ENCODE measurements at regions not wholly inside any gene's neighbourhood (a gene's known extent, or its start where the extent isn't known, plus 50 kb on each side); places are given as distances from the start of the nearest gene placed in this dataset.

DNA sequence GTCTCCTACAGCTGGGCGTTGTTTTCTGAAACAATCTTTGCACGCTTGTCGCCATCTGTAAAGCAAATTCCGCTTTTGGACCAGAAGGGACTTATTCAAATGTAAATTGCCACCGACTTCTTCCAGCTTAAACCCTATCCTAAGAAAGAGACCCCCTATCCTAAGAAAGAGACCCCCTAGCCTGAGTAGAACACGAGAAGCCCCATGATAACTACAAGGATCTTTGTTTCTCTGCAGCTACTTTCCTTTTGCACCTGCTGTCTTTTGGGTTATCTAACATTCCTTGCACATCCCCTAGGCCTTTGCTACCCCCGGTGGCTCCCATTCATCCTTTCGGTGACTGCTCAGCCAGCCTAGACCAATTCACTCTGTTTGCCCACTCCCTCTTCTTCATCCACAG, 536.0 kb upstream of the PRKX start:
- DNase-seq (ENCODE audit: low spot score), result no peak
- Histone ChIP-seq H3K4me1 (replicated peaks) (no peaks in the 10 kb centered on the region), H3K9me3 (no peaks in the 10 kb centered on the region), H3K36me3 (no peaks in the 10 kb centered on the region), H3K4me3 (no peak overlapping the region), H3K27me3 (replicated peaks; ENCODE audit: insufficient read depth) (no peaks in the 10 kb centered on the region), H3K27ac (no peak overlapping the region)
- intact Hi-C loops (cut with DNase I), result no loop called here
- TF ChIP-seq POLR2A (IDR thresholded peaks at IDR 0.05) (no peak), CTCF (IDR thresholded peaks at IDR 0.05) (no peak), POLR2AphosphoS5 (IDR thresholded peaks at IDR 0.05) (no peak)
- WGBS, result 58% methylated on average over 8 of the region's 8 CpGs

GRCh38 chrX:4243759-4244158, 530.3 kb upstream of the PRKX start:
- no peaks in the 10 kb centered on the region for H3K4me1 ChIP-seq (replicated peaks)
- no peak for DNase-seq (ENCODE audit: low spot score)
- no peaks in the 10 kb centered on the region for H3K9me3 ChIP-seq
- intact Hi-C loops (cut with DNase I), result no loop called here
- no peak for TF ChIP-seq CTCF (IDR thresholded peaks at IDR 0.05)
- TF ChIP-seq POLR2A (IDR thresholded peaks at IDR 0.05), result no peak
- TF ChIP-seq POLR2AphosphoS5 (IDR thresholded peaks at IDR 0.05), result no peak
- H3K4me3 ChIP-seq, result no peak overlapping the region
- H3K27ac ChIP-seq, result no peak overlapping the region
- 7% methylated on average over 2 of the region's 2 CpGs for WGBS
- no peaks in the 10 kb centered on the region for H3K36me3 ChIP-seq
- H3K27me3 ChIP-seq (replicated peaks; ENCODE audit: insufficient read depth), result no peaks in the 10 kb centered on the region

DNA sequence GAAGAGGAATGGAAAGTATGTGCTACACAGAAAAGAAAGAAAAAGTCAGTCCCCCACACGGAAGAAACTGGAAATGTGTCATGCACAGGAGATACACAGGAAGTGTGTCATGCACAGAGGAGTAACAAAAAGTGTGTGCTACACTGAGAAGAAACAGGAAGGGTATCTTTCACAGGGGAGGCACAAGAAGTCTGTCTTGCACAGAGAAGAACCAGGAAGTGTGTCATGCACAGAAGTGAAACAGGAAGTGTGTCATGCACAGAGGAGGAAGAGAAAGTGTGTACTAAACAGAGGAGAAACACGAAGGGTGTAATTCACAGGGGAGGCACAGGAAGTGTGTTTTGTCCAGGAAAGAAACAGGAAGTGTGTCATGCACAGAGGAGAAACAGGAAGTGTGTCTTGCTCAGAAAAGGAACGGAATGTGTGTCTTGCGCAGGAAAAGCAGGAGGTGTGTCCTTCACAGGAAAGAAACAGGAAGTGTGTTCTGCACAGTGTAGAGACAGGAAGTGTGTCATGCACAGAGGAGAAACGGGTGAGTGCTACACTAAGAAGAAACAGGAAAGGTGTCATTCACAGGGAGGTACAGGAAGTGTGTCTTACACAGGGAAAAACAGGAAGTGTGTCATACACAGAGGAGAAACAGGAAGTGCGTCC, 527.2 kb upstream of the PRKX start:
- H3K4me3 ChIP-seq, result no peak overlapping the region

GRCh38 chrX:4239650-4240540, 526.4 kb upstream of the PRKX start:
- H3K4me3 ChIP-seq, result no peak overlapping the region
- no peak overlapping the region for H3K27ac ChIP-seq
- H3K27me3 ChIP-seq (replicated peaks; ENCODE audit: insufficient read depth), result no peaks in the 10 kb centered on the region
- TF ChIP-seq POLR2AphosphoS5 (IDR thresholded peaks at IDR 0.05), result no peak
- TF ChIP-seq POLR2A (IDR thresholded peaks at IDR 0.05), result no peak
- no peak for TF ChIP-seq CTCF (IDR thresholded peaks at IDR 0.05)
- no peaks in the 10 kb centered on the region for H3K9me3 ChIP-seq
- WGBS, result 69% methylated on average over 5 of the region's 5 CpGs
- DNase-seq (ENCODE audit: low spot score), result no peak
- H3K4me1 ChIP-seq (replicated peaks), result no peaks in the 10 kb centered on the region
- no peaks in the 10 kb centered on the region for H3K36me3 ChIP-seq
- intact Hi-C loops (cut with DNase I), result no loop called here

More for the DNA sequence above, 527.2 kb upstream of the PRKX start:
- WGBS, result 84% methylated on average over 6 of the region's 6 CpGs
- TF ChIP-seq CTCF (IDR thresholded peaks at IDR 0.05) (no peak), POLR2AphosphoS5 (IDR thresholded peaks at IDR 0.05) (no peak), POLR2A (IDR thresholded peaks at IDR 0.05) (no peak)
- no peaks in the 10 kb centered on the region for H3K27me3 ChIP-seq (replicated peaks; ENCODE audit: insufficient read depth)
- H3K9me3 ChIP-seq, result no peaks in the 10 kb centered on the region
- intact Hi-C loops (cut with DNase I), result no loop called here
- no peaks in the 10 kb centered on the region for H3K36me3 ChIP-seq
- H3K4me1 ChIP-seq (replicated peaks), result no peaks in the 10 kb centered on the region
- DNase-seq (ENCODE audit: low spot score), result no peak
- no peak overlapping the region for H3K27ac ChIP-seq
